ENCODE measurements at regions not wholly inside any gene's neighbourhood (a gene's known extent, or its start where the extent isn't known, plus 50 kb on each side); places are given as distances from the start of the nearest gene placed in this dataset.

- no peaks in the 10 kb centered on the region for H3F3A ChIP-seq (ENCODE audit: insufficient read depth, low read length, poor library complexity, severe bottlenecking)
- no peak overlapping the region for H3K27ac ChIP-seq (ENCODE audit: low read length)
- no peaks in the 10 kb centered on the region for H3K79me2 ChIP-seq (replicated peaks; ENCODE audit: insufficient read depth, low read length)
- H3K9me2 ChIP-seq (ENCODE audit: insufficient read depth, low read length) = no peaks in the 10 kb centered on the region
- H2AFZ ChIP-seq (ENCODE audit: low read depth, low read length) = no peak overlapping the region
- no peak overlapping the region for H3K9ac ChIP-seq (ENCODE audit: low read length)
- no peak overlapping the region for H3K4me3 ChIP-seq (ENCODE audit: low read length)
- TF ChIP-seq RAD21 (conservative IDR thresholded peaks at IDR 0.05) = no peak
- TF ChIP-seq POLR2AphosphoS5 (IDR thresholded peaks at IDR 0.05) = no peak
- no peak for TF ChIP-seq SMC3 (conservative IDR thresholded peaks at IDR 0.05; ENCODE audit: poor library complexity)
- no peak for TF ChIP-seq CTCF (IDR thresholded peaks at IDR 0.05; ENCODE audit: poor library complexity, severe bottlenecking)
- TF ChIP-seq MXI1 (conservative IDR thresholded peaks at IDR 0.05; ENCODE audit: poor library complexity, severe bottlenecking) = no peak
- TF ChIP-seq REST (IDR thresholded peaks at IDR 0.05; ENCODE audit: borderline replicate concordance) = no peak
- TF ChIP-seq EP300 (conservative IDR thresholded peaks at IDR 0.05; ENCODE audit: poor library complexity, severe bottlenecking) = no peak
- TF ChIP-seq EZH2 (IDR thresholded peaks at IDR 0.05; ENCODE audit: borderline replicate concordance, insufficient read depth, low read length, poor library complexity, severe bottlenecking) = no peak
- no peak for TF ChIP-seq TAF1 (IDR thresholded peaks at IDR 0.05; ENCODE audit: low read depth)
- H3K4me2 ChIP-seq (ENCODE audit: low read length) = no peak overlapping the region
- no peaks in the 10 kb centered on the region for H3K27me3 ChIP-seq (ENCODE audit: insufficient read depth, low read depth, low read length)
- H4K20me1 ChIP-seq (ENCODE audit: insufficient read depth) = no peaks in the 10 kb centered on the region
- no peaks in the 10 kb centered on the region for H3K36me3 ChIP-seq (ENCODE audit: insufficient read depth, low read length)
- H3K9me3 ChIP-seq (ENCODE audit: low read length) = no peaks in the 10 kb centered on the region
Measured at GRCh38 chr12:22808860-22809259, 183.9 kb downstream of the ETNK1 start.

- Histone ChIP-seq H3K9me2 (ENCODE audit: insufficient read depth, low read length) (no peaks in the 10 kb centered on the region), H3K9ac (ENCODE audit: low read length) (no peak overlapping the region), H3K9me3 (ENCODE audit: low read length) (no peaks in the 10 kb centered on the region), H3K79me2 (replicated peaks; ENCODE audit: insufficient read depth, low read length) (no peaks in the 10 kb centered on the region), H3F3A (ENCODE audit: insufficient read depth, low read length, poor library complexity, severe bottlenecking) (no peaks in the 10 kb centered on the region), H3K36me3 (ENCODE audit: insufficient read depth, low read length) (no peaks in the 10 kb centered on the region), H2AFZ (ENCODE audit: low read depth, low read length) (no peak overlapping the region), H3K4me2 (ENCODE audit: low read length) (no peak overlapping the region), H3K27ac (ENCODE audit: low read length) (no peak overlapping the region), H3K27me3 (ENCODE audit: insufficient read depth, low read depth, low read length) (no peaks in the 10 kb centered on the region), H3K4me3 (ENCODE audit: low read length) (no peak overlapping the region), H4K20me1 (ENCODE audit: insufficient read depth) (no peaks in the 10 kb centered on the region)
- TF ChIP-seq TAF1 (IDR thresholded peaks at IDR 0.05; ENCODE audit: low read depth) (no peak), REST (IDR thresholded peaks at IDR 0.05; ENCODE audit: borderline replicate concordance) (no peak), EZH2 (IDR thresholded peaks at IDR 0.05; ENCODE audit: borderline replicate concordance, insufficient read depth, low read length, poor library complexity, severe bottlenecking) (no peak), CTCF (IDR thresholded peaks at IDR 0.05; ENCODE audit: poor library complexity, severe bottlenecking) (no peak), RAD21 (conservative IDR thresholded peaks at IDR 0.05) (no peak), MXI1 (conservative IDR thresholded peaks at IDR 0.05; ENCODE audit: poor library complexity, severe bottlenecking) (no peak), POLR2AphosphoS5 (IDR thresholded peaks at IDR 0.05) (no peak), SMC3 (conservative IDR thresholded peaks at IDR 0.05; ENCODE audit: poor library complexity) (no peak), EP300 (conservative IDR thresholded peaks at IDR 0.05; ENCODE audit: poor library complexity, severe bottlenecking) (no peak)
Measured at GRCh38 chr12:22810036-22810435, 185.1 kb downstream of the ETNK1 start.

Measured in neural cell (in vitro differentiated cells).